HEK293T (cell line): ENCODE measurements at regions not wholly inside any gene's neighbourhood (a gene's known extent, or its start where the extent isn't known, plus 50 kb on each side); places are given as distances from the start of the nearest gene placed in this dataset.

Source experiments
- ELF4 ChIP-seq: fragments of 450-650 bp; IDR thresholded peaks from 2 replicates; pipeline ENCODE4 v1.6.1; 2017; ENCODE audit warnings: antibody characterized with exemption
- FOXA1 ChIP-seq: fragments of 450-650 bp; IDR thresholded peaks from 2 replicates; pipeline ENCODE4 v1.6.1; 2016; ENCODE audit warnings: mild to moderate bottlenecking
- FOXM1 ChIP-seq: fragments of 450-650 bp; IDR thresholded peaks from 2 replicates; pipeline ENCODE4 v1.6.1; 2017; ENCODE audit warnings: mild to moderate bottlenecking, borderline replicate concordance
- HDGF ChIP-seq: fragments of 450-650 bp; IDR thresholded peaks from 2 replicates; pipeline ENCODE4 v1.6.1; 2017; ENCODE audit warnings: antibody characterized with exemption, borderline replicate concordance
- SP1 ChIP-seq: fragments of 450-650 bp; IDR thresholded peaks from 2 replicates; pipeline ENCODE4 v1.6.1; 2017
- SUZ12 ChIP-seq: fragments of 450-650 bp; IDR thresholded peaks from 2 replicates; pipeline ENCODE4 v1.6.1; 2016; ENCODE audit warnings: mild to moderate bottlenecking
- TARDBP ChIP-seq: fragments of 450-650 bp; IDR thresholded peaks from 2 replicates; pipeline ENCODE4 v1.6.1; 2016

DNA sequence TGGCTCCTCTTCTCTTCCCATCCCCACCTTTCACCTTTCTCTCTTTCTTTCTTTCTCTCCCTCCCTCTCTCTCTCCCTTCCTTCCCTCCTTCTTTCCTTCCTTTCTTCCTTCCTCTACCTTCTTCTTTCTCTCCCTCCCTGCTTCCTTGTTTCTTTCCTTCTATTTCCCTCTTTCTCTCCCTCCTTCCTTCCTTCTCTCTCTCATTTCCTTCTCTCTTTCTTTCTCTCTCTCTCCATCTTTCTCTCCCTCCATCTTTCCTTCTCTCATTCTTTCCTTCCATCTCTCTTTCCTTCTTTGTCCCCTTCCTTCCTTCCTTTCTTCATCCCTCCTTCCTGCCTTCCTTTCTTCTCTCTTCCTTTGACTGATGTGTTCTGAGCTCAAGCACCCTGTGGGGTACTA, 1467.0 kb upstream of the DEFB115 start:
- no peak for TF ChIP-seq TARDBP
- TF ChIP-seq FOXA1, result no peak
- TF ChIP-seq SP1, result no peak
- no peak for TF ChIP-seq FOXM1
- TF ChIP-seq ELF4, result no peak
- no peak for TF ChIP-seq SUZ12
- no peak for TF ChIP-seq HDGF
